HG02759 (cell line): ENCODE measurements at regions not wholly inside any gene's neighbourhood (a gene's known extent, or its start where the extent isn't known, plus 50 kb on each side); places are given as distances from the start of the nearest gene placed in this dataset.

Experiments used
- ATAC-seq: cut with Tn5 transposase; IDR thresholded peaks from one replicate; pipeline ENCODE4 v1.9.1; 2021; ENCODE audit warnings: mild to moderate bottlenecking, moderate library complexity; ENCODE audit not compliant: unreplicated experiment

- no peak for ATAC-seq
Measured at GRCh38 chr14:86510491-86510890, 980.5 kb downstream of the FLRT2 start.

GRCh38 chr14:86505808-86506207 lies 975.9 kb downstream of the FLRT2 start:
- ATAC-seq: no peak

GRCh38 chr14:86501611-86502010 lies 971.7 kb downstream of the FLRT2 start:
- no peak for ATAC-seq

GRCh38 chr14:86491743-86492142 lies 961.8 kb downstream of the FLRT2 start:
- ATAC-seq: no peak

DNA sequence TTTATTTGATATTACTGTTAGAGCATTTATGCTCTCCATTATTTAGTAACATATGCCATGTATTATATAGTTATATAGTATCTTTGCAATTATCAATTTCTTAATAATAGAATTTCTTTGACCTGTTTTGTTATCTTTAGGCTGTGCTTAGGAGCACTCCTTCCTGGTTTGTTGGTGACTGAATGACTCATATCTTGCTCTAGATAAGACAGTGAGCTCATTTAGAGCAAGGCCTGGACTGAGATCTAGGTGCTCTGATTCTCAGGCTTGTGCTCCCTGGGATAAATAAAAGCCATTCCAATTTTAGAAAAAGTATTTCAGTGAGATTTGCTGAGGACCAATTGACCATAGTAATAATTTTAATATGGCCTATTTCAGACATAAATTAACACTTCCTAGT lies 951.2 kb downstream of the FLRT2 start:
- ATAC-seq: no peak

DNA sequence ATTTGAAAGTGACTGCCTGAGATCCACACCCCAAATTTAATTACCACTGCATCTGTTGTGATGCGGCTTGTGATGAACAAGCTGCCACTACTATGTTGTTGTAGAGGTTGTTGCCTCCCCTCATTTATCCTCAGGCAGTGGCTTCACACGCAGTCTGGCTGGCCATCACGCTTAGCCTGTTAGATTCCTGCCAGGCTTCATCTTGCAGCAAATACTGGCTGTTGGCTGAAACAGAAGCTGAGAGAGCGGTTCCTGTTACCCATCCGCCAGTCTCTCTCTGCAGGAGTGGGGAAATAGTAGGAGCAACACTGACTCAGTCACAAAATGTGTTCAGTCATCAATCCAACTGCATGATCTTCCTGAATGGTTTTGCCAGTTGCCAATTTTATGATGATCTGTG lies 934.4 kb downstream of the FLRT2 start:
- ATAC-seq: no peak

- no peak for ATAC-seq
Measured at GRCh38 chr14:86462193-86462753, 932.3 kb downstream of the FLRT2 start.

- no peak for ATAC-seq
Measured at GRCh38 chr14:86457481-86458135, 927.7 kb downstream of the FLRT2 start.

GRCh38 chr14:86450085-86450484 lies 920.1 kb downstream of the FLRT2 start:
- no peak for ATAC-seq

GRCh38 chr14:86442135-86442534 lies 912.2 kb downstream of the FLRT2 start:
- ATAC-seq: no peak

GRCh38 chr14:86430853-86431252 lies 900.9 kb downstream of the FLRT2 start:
- ATAC-seq: no peak

DNA sequence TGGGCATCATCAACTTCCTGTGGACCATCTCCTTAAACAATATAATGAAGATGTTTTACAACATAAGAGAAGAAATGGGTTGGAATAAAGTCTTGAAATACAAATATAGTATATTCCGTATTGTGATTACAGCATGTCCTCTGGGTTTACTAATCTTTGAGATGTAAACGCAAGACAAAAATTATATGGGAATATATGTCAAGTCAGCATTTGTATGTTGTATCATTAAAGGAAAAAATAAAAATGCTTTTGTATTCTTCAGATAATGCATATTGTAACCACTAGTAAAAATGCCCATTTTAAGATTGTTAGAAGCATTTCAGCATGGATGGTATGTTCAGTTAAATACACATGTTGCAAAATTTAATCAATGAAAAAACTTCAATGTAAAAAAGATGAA lies 893.3 kb downstream of the FLRT2 start:
- no peak for ATAC-seq

DNA sequence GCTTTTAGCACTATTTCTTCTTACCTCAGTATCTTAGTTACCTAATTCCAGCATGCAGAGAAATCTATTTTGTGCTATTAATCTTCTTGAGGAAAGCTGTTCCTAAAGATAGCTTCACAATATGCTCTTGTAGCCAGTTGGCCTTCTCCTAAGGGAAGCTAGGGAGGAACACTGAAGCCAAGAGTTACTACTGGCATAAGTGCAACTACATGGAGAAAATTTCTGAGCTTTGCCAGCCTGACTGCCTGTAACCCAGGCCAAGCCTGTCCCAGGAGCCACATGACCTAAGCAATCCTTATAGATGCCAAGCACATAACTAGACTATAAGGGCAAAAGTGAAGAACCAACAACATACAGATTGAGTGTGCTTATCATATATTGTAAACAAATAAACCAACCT lies 890.2 kb downstream of the FLRT2 start:
- no peak for ATAC-seq

DNA sequence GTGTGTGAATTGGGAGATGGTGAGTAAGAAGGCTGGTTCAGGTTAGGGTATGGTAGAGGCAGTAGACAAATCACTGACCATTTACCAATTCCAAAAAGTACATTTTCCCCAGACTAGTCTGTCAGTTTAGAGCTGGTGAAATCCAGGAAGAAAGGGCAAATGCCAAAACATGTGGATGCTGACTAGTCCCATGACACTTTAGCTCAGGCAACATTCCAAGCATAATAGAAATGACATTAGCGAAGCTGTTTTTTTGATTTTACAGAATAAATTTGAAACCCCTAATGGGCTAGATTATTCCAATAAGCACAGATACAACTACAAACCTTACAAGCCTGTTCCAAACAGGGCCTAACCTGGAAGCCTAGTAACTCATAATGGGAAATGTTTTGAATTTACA lies 884.2 kb downstream of the FLRT2 start:
- ATAC-seq: no peak

- ATAC-seq: no peak
Measured at GRCh38 chr14:86404989-86405649, 875.2 kb downstream of the FLRT2 start.

DNA sequence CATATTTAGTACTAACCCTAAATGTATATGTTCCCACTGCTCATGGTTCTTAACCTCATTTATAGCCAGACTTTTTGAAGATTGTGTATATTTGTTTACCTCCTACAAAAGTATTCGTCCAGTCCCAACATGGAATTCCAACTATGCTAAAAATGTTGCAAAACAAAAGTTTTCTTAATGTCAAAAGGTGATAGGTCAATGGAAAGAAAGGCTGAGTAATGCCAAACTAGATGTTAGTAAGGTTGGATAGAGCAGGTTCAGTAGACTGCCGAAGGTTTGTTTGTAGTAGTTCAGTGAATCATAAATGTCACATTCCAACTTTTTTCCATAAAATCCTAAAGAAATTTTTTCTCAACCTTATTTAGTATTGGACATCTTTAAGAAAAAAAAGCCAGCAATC lies 874.5 kb downstream of the FLRT2 start:
- no peak for ATAC-seq

- no peak for ATAC-seq
Measured at GRCh38 chr14:86402545-86402944, 872.6 kb downstream of the FLRT2 start.

DNA sequence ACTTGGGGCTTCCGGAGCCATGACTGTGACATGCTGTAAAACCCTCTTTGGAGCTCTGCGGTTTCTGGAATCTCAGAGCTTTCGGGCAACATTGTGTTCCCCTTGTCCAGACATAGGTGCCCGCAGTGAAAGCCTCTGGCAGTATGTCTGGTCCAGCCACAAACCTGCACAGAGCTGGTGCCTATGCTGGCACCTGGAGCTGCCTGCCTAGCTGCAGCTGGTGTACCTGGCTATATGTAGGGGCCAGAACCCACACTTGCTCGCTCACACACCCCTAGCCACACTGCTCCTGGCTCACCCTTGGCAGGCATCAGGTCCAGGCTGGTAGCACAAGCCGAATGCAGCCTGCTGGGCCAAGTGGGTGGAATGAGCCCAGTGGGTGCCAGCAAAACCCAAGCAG lies 861.1 kb downstream of the FLRT2 start:
- ATAC-seq: no peak

DNA sequence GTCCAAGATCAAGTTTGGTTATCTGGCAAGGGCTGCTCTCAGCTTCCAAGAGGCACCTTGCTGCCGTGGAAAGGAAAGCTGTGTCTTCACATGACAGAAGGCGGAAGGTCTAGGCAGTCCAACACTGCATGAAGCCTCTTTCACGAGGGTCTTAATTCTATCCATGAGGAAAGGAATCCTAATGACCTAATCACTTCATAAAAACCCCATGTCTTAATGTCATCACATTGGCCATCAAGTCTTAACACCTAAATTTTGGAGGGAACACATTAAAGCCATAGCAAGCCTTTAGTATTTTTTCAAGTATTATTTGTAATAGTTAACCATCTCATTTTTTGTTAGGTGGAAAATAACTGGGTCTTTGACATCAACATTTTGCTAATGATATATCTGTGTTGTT lies 858.3 kb downstream of the FLRT2 start:
- no peak for ATAC-seq

GRCh38 chr14:86373886-86374285 lies 843.9 kb downstream of the FLRT2 start:
- ATAC-seq: no peak

GRCh38 chr14:86372402-86372801 lies 842.5 kb downstream of the FLRT2 start:
- no peak for ATAC-seq

DNA sequence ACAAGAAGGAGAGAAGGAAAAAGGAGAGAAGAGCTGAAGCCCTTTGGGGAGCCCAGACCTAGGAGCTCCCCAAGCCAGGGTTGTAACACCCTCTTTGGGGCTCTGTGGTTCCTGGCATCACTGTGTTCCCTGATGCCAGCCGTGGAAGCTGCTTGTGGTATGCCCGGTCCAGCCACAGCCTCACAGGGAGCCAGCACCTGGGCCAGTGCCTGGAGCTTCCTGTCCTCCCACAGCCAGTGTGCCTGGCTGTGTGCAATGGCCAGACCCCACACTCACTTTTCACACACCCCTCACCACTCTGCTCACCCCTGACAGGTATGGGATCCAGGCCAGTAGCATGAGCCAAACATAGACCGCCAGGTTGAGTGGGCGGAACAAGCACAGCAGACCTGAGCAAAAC lies 834.7 kb downstream of the FLRT2 start:
- ATAC-seq: no peak

DNA sequence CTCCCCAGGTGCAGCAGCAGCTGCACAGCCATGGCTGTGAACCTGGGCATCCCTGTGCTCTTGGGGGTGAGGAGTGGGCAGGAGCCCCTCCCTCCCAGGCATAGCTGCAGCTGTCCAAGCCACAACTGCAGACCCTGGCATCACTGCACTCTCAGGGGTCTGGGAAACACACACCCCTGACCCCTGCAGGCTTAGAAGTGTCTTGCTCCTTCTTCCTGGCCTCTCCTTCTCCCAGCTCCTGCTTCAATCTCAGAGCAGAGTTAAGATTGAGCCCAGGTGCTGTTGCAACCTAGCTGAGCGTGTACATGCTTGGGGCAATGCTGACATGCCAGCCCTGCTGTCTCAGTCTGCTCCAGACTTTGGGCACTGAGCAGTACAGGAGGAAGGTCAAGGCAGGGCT lies 833.6 kb downstream of the FLRT2 start:
- ATAC-seq: no peak
